ENCODE measurements at regions not wholly inside any gene's neighbourhood (a gene's known extent, or its start where the extent isn't known, plus 50 kb on each side); places are given as distances from the start of the nearest gene placed in this dataset.
"Not testable (repeated sequence)": the region's sequence is repeated elsewhere in the genome, so short reads cannot be mapped to it uniquely, and the experiment has no call there.

GRCh38 chr18:57887543-57888383 lies 84.6 kb upstream of the ATP8B1 start:
- 88% methylated on average over 7 of the region's 9 CpGs for WGBS (ENCODE audit: insufficient coverage)
- peaks cover 7% of the 10 kb centered on the region for H3K9me3 ChIP-seq (replicated peaks; ENCODE audit: control insufficient read depth, low read depth, low read length)
- no peaks in the 10 kb centered on the region for H3K4me1 ChIP-seq (ENCODE audit: control insufficient read depth, insufficient read depth, low read length)
- DNase-seq: no peak
- H3K4me3 ChIP-seq (ENCODE audit: low read length): no peak overlapping the region
- H3K27ac ChIP-seq (ENCODE audit: low read length): no peak overlapping the region
- H3K27me3 ChIP-seq (ENCODE audit: control insufficient read depth, insufficient read depth, low read length): no peaks in the 10 kb centered on the region
- H3K36me3 ChIP-seq (ENCODE audit: control insufficient read depth, insufficient read depth, low read length): no peaks in the 10 kb centered on the region

GRCh38 chr18:57885931-57886330 lies 82.8 kb upstream of the ATP8B1 start:
- Histone ChIP-seq H3K4me1 (ENCODE audit: control insufficient read depth, insufficient read depth, low read length) (no peaks in the 10 kb centered on the region), H3K27ac (ENCODE audit: low read length) (no peak overlapping the region), H3K4me3 (ENCODE audit: low read length) (no peak overlapping the region), H3K9me3 (replicated peaks; ENCODE audit: control insufficient read depth, low read depth, low read length) (peaks cover 7% of the 10 kb centered on the region), H3K27me3 (ENCODE audit: control insufficient read depth, insufficient read depth, low read length) (no peaks in the 10 kb centered on the region), H3K36me3 (ENCODE audit: control insufficient read depth, insufficient read depth, low read length) (no peaks in the 10 kb centered on the region)
- no peak for DNase-seq
- WGBS (ENCODE audit: insufficient coverage): no CpG with 5 or more reads among the region's 1 CpG

GRCh38 chr18:57882465-57882864 lies 79.3 kb upstream of the ATP8B1 start:
- H3K36me3 ChIP-seq (ENCODE audit: control insufficient read depth, insufficient read depth, low read length): no peaks in the 10 kb centered on the region
- 87% methylated on average over 3 of the region's 3 CpGs for WGBS (ENCODE audit: insufficient coverage)

GRCh38 chr18:57881818-57882413 lies 78.8 kb upstream of the ATP8B1 start:
- 0% methylated on average over 1 of the region's 10 CpGs for WGBS (ENCODE audit: insufficient coverage)
- no peaks in the 10 kb centered on the region for H3K27me3 ChIP-seq (ENCODE audit: control insufficient read depth, insufficient read depth, low read length)
- no peak overlapping the region for H3K27ac ChIP-seq (ENCODE audit: low read length)
- H3K4me3 ChIP-seq (ENCODE audit: low read length): no peak overlapping the region
- no peaks in the 10 kb centered on the region for H3K4me1 ChIP-seq (ENCODE audit: control insufficient read depth, insufficient read depth, low read length)
- H3K36me3 ChIP-seq (ENCODE audit: control insufficient read depth, insufficient read depth, low read length): no peaks in the 10 kb centered on the region
- peaks cover 8% of the 10 kb centered on the region for H3K9me3 ChIP-seq (replicated peaks; ENCODE audit: control insufficient read depth, low read depth, low read length)
- peak; percentile 83 for DNase-seq

More at GRCh38 chr18:57882465-57882864, 79.3 kb upstream of the ATP8B1 start:
- no peaks in the 10 kb centered on the region for H3K27me3 ChIP-seq (ENCODE audit: control insufficient read depth, insufficient read depth, low read length)
- no peak for DNase-seq
- H3K9me3 ChIP-seq (replicated peaks; ENCODE audit: control insufficient read depth, low read depth, low read length): peaks cover 8% of the 10 kb centered on the region
- no peak overlapping the region for H3K27ac ChIP-seq (ENCODE audit: low read length)
- no peak overlapping the region for H3K4me3 ChIP-seq (ENCODE audit: low read length)
- no peaks in the 10 kb centered on the region for H3K4me1 ChIP-seq (ENCODE audit: control insufficient read depth, insufficient read depth, low read length)

- not testable (repeated sequence) for H3K27ac ChIP-seq (ENCODE audit: low read length); H3K4me3 ChIP-seq (ENCODE audit: low read length); H3K9me3 ChIP-seq (replicated peaks; ENCODE audit: control insufficient read depth, low read depth, low read length); H3K36me3 ChIP-seq (ENCODE audit: control insufficient read depth, insufficient read depth, low read length); H3K27me3 ChIP-seq (ENCODE audit: control insufficient read depth, insufficient read depth, low read length); H3K4me1 ChIP-seq (ENCODE audit: control insufficient read depth, insufficient read depth, low read length); DNase-seq
- 100% methylated on average over 1 of the region's 4 CpGs for WGBS (ENCODE audit: insufficient coverage)
These were observed 76.8 kb upstream of the ATP8B1 start for GRCh38 chr18:57879924-57880323.

- no peak for DNase-seq
- Histone ChIP-seq H3K27ac (ENCODE audit: low read length) (no peak overlapping the region), H3K9me3 (replicated peaks; ENCODE audit: control insufficient read depth, low read depth, low read length) (peaks cover 11% of the 10 kb centered on the region), H3K36me3 (ENCODE audit: control insufficient read depth, insufficient read depth, low read length) (no peaks in the 10 kb centered on the region), H3K4me1 (ENCODE audit: control insufficient read depth, insufficient read depth, low read length) (no peaks in the 10 kb centered on the region), H3K27me3 (ENCODE audit: control insufficient read depth, insufficient read depth, low read length) (no peaks in the 10 kb centered on the region), H3K4me3 (ENCODE audit: low read length) (no peak overlapping the region)
These were observed 66.1 kb upstream of the ATP8B1 start for GRCh38 chr18:57869221-57869620.

GRCh38 chr18:57866355-57866754 lies 63.2 kb upstream of the ATP8B1 start:
- H3K27ac ChIP-seq (ENCODE audit: low read length): no peak overlapping the region
- no peak for DNase-seq
- no CpG with 5 or more reads among the region's 3 CpGs for WGBS (ENCODE audit: insufficient coverage)
- no peaks in the 10 kb centered on the region for H3K4me1 ChIP-seq (ENCODE audit: control insufficient read depth, insufficient read depth, low read length)
- H3K27me3 ChIP-seq (ENCODE audit: control insufficient read depth, insufficient read depth, low read length): no peaks in the 10 kb centered on the region
- no peaks in the 10 kb centered on the region for H3K36me3 ChIP-seq (ENCODE audit: control insufficient read depth, insufficient read depth, low read length)
- peaks cover 2% of the 10 kb centered on the region for H3K9me3 ChIP-seq (replicated peaks; ENCODE audit: control insufficient read depth, low read depth, low read length)
- H3K4me3 ChIP-seq (ENCODE audit: low read length): no peak overlapping the region

GRCh38 chr18:57864615-57865121 lies 61.6 kb upstream of the ATP8B1 start:
- 92% methylated on average over 3 of the region's 4 CpGs for WGBS (ENCODE audit: insufficient coverage)

GRCh38 chr18:57863706-57864105 lies 60.6 kb upstream of the ATP8B1 start:
- Histone ChIP-seq H3K4me1 (ENCODE audit: control insufficient read depth, insufficient read depth, low read length) (no peaks in the 10 kb centered on the region), H3K27me3 (ENCODE audit: control insufficient read depth, insufficient read depth, low read length) (no peaks in the 10 kb centered on the region), H3K36me3 (ENCODE audit: control insufficient read depth, insufficient read depth, low read length) (no peaks in the 10 kb centered on the region), H3K9me3 (replicated peaks; ENCODE audit: control insufficient read depth, low read depth, low read length) (no peaks in the 10 kb centered on the region), H3K27ac (ENCODE audit: low read length) (no peak overlapping the region), H3K4me3 (ENCODE audit: low read length) (no peak overlapping the region)
- 100% methylated on average over 1 of the region's 2 CpGs for WGBS (ENCODE audit: insufficient coverage)
- no peak for DNase-seq

More at GRCh38 chr18:57864615-57865121, 61.6 kb upstream of the ATP8B1 start:
- H3K4me1 ChIP-seq (ENCODE audit: control insufficient read depth, insufficient read depth, low read length): no peaks in the 10 kb centered on the region
- no peak overlapping the region for H3K4me3 ChIP-seq (ENCODE audit: low read length)
- no peaks in the 10 kb centered on the region for H3K27me3 ChIP-seq (ENCODE audit: control insufficient read depth, insufficient read depth, low read length)
- H3K27ac ChIP-seq (ENCODE audit: low read length): no peak overlapping the region
- DNase-seq: no peak
- no peaks in the 10 kb centered on the region for H3K9me3 ChIP-seq (replicated peaks; ENCODE audit: control insufficient read depth, low read depth, low read length)
- H3K36me3 ChIP-seq (ENCODE audit: control insufficient read depth, insufficient read depth, low read length): no peaks in the 10 kb centered on the region

GRCh38 chr18:57859314-57859713 lies 56.2 kb upstream of the ATP8B1 start:
- no peak for DNase-seq
- Histone ChIP-seq H3K9me3 (replicated peaks; ENCODE audit: control insufficient read depth, low read depth, low read length) (no peaks in the 10 kb centered on the region), H3K27me3 (ENCODE audit: control insufficient read depth, insufficient read depth, low read length) (no peaks in the 10 kb centered on the region), H3K4me3 (ENCODE audit: low read length) (no peak overlapping the region), H3K36me3 (ENCODE audit: control insufficient read depth, insufficient read depth, low read length) (no peaks in the 10 kb centered on the region), H3K4me1 (ENCODE audit: control insufficient read depth, insufficient read depth, low read length) (no peaks in the 10 kb centered on the region), H3K27ac (ENCODE audit: low read length) (no peak overlapping the region)
